KMS-11 (cell line): ENCODE measurements at regions not wholly inside any gene's neighbourhood (a gene's known extent, or its start where the extent isn't known, plus 50 kb on each side); places are given as distances from the start of the nearest gene placed in this dataset.

Experiments
- H2AFZ ChIP-seq: fragments of 200-600 bp; sonication (generic); 2 replicates; pipeline ENCODE4 v1.6.1; 2016; ENCODE audit warnings: antibody characterized with exemption, mixed run types, low read depth
- H3K27ac ChIP-seq: fragments of 200-600 bp; sonication (generic); 2 replicates; pipeline ENCODE4 v1.6.1; 2016; ENCODE audit warnings: mild to moderate bottlenecking, mixed run types
- H3K27me3 ChIP-seq: fragments of 200-600 bp; sonication (generic); 2 replicates; pipeline ENCODE4 v1.6.1; 2017; ENCODE audit warnings: mild to moderate bottlenecking, low read depth, mixed run types, moderate library complexity; ENCODE audit not compliant: insufficient read depth
- H3K36me3 ChIP-seq: fragments of 200-600 bp; sonication (generic); 2 replicates; pipeline ENCODE4 v1.6.1; 2017; ENCODE audit warnings: mild to moderate bottlenecking, mixed run types; ENCODE audit not compliant: insufficient read depth
- H3K4me1 ChIP-seq: fragments of 200-600 bp; sonication (generic); 2 replicates; pipeline ENCODE4 v1.6.1; 2016; ENCODE audit warnings: mild to moderate bottlenecking, low read depth, mixed run types; ENCODE audit not compliant: poor library complexity, severe bottlenecking
- H3K4me2 ChIP-seq: fragments of 200-600 bp; sonication (generic); 2 replicates; pipeline ENCODE4 v1.7.0; 2016; ENCODE audit warnings: mild to moderate bottlenecking, mixed run types
- H3K4me3 ChIP-seq: fragments of 200-600 bp; sonication (generic); IDR thresholded peaks from 2 replicates; pipeline ENCODE4 v1.6.1; 2017; ENCODE audit warnings: low read depth, low read length, mixed read lengths; ENCODE audit not compliant: insufficient read depth
- H3K79me2 ChIP-seq: fragments of 200-600 bp; sonication (generic); 2 replicates; pipeline ENCODE4 v1.6.1; 2016; ENCODE audit warnings: low read depth, mixed run types; ENCODE audit not compliant: insufficient read depth
- H3K9ac ChIP-seq: fragments of 200-600 bp; sonication (generic); 2 replicates; pipeline ENCODE4 v1.6.1; 2016; ENCODE audit warnings: mild to moderate bottlenecking, mixed run types
- H4K20me1 ChIP-seq: fragments of 200-600 bp; sonication (generic); 2 replicates; pipeline ENCODE4 v1.6.1; 2016; ENCODE audit warnings: mild to moderate bottlenecking, mixed run types; ENCODE audit not compliant: insufficient read depth
- TF ChIP-seq, protein P1 (sequence below): fragments of 200-600 bp; sonication (generic); conservative IDR thresholded peaks from 2 replicates; pipeline ENCODE4 v1.6.1; 2017; ENCODE audit warnings: low read depth, mild to moderate bottlenecking, antibody characterized with exemption, low read length, moderate library complexity, mixed read lengths

DNA sequence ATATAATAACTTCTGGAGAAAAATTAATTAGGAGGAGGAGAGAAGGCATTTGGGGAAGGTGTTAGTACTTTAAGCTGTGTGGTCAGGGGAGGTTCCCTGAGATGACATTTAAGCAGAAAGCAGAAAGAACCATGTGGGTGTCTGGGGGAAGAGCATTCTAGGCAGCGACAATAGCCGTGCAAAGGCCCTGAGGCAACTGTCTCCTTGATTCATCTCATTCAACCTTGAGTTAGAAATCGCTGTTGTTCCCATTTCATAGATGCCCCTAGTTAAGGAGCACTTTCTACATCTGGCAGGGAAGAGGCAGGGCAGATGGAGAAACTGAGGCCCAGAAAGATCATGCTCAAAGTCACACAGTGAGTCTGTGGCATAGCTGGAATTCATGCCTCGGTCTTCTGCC is 108.6 kb upstream of the RUNX3 start:
- Histone ChIP-seq H3K4me2 (no peak overlapping the region), H3K27me3 (no peaks in the 10 kb centered on the region), H3K9ac (no peak overlapping the region), H3K27ac (no peak overlapping the region), H4K20me1 (no peaks in the 10 kb centered on the region), H3K79me2 (no peaks in the 10 kb centered on the region), H3K36me3 (no peaks in the 10 kb centered on the region), H2AFZ (no peak overlapping the region), H3K4me1 (peaks cover 13% of the 10 kb centered on the region), H3K4me3 (no peak overlapping the region)
- TF ChIP-seq, protein P1, sequence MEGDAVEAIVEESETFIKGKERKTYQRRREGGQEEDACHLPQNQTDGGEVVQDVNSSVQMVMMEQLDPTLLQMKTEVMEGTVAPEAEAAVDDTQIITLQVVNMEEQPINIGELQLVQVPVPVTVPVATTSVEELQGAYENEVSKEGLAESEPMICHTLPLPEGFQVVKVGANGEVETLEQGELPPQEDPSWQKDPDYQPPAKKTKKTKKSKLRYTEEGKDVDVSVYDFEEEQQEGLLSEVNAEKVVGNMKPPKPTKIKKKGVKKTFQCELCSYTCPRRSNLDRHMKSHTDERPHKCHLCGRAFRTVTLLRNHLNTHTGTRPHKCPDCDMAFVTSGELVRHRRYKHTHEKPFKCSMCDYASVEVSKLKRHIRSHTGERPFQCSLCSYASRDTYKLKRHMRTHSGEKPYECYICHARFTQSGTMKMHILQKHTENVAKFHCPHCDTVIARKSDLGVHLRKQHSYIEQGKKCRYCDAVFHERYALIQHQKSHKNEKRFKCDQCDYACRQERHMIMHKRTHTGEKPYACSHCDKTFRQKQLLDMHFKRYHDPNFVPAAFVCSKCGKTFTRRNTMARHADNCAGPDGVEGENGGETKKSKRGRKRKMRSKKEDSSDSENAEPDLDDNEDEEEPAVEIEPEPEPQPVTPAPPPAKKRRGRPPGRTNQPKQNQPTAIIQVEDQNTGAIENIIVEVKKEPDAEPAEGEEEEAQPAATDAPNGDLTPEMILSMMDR = no peak

DNA sequence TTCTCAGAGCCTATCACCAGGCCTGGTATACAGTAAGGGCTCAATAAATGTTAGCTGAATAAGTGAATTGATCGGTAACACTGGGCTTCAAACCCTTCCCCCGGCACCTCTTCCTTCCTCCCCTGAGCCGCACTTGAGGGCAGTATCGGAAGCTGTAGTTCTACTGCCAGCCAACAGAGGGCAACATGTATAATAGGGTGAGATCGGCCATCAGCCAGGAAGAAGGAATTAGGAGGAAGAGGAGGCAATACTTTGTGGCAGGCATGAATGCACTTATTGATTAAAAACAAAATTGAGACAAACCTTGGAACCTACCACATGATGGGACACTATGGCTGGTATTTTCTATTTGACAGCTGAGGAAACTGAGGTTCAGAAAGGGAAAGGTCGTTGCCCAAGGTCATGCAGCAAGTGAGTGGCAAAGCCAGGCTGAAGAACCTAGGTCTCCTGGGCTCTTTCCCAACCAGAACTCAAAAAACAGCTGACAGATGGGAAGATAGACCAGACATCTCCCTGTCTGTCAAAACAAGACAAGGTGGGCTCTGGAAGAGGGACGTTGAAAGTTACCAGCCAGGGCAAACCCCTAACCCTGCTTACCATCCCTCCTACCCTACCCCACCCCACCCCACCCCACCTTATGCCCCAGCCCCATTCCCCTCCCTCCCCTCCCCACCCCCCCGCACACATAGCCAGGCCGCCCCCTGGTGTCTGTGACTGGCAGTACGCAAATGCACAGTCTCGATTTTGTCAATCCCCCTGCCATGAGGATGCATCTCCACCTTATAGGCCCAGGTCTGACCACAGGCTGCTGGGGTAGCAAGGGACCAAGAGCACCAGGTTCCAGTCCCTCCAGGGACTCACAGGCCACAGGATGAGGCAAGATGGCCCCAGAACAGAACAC is 107.3 kb upstream of the RUNX3 start:
- Histone ChIP-seq H3K4me2 (no peak overlapping the region; the same call in 1 of the 2 replicates), H2AFZ (no peak overlapping the region), H4K20me1 (no peaks in the 10 kb centered on the region), H3K4me3 (no peak overlapping the region), H3K27me3 (no peaks in the 10 kb centered on the region), H3K36me3 (no peaks in the 10 kb centered on the region), H3K9ac (no peak overlapping the region), H3K27ac (no peak overlapping the region), H3K4me1 (peaks cover 24% of the 10 kb centered on the region), H3K79me2 (no peaks in the 10 kb centered on the region)
- TF ChIP-seq, protein P1 = peak; percentile 87

DNA sequence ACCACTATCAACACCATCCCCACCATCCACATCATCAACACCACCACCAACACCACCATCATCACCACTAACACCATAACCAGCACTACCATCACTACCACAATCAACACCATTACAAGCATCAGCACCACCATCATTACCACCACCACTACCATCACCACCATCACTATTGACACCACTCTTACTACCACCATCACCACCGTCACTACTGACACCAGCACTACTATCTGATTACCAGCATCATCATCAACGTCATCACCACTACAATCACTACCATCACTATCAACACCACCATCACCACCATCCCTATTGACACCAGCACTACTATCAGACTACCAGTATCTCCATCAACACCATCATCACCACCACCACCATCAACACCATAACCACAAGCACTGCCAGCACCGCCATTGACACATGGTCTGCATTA is 106.1 kb upstream of the RUNX3 start:
- Histone ChIP-seq H3K4me2 (no peak overlapping the region), H3K4me3 (no peak overlapping the region), H3K27ac (no peak overlapping the region), H3K36me3 (no peaks in the 10 kb centered on the region), H3K79me2 (no peaks in the 10 kb centered on the region), H2AFZ (no peak overlapping the region), H3K4me1 (peaks cover 37% of the 10 kb centered on the region), H3K27me3 (no peaks in the 10 kb centered on the region), H3K9ac (no peak overlapping the region), H4K20me1 (no peaks in the 10 kb centered on the region)
- TF ChIP-seq, protein P1 = no peak

DNA sequence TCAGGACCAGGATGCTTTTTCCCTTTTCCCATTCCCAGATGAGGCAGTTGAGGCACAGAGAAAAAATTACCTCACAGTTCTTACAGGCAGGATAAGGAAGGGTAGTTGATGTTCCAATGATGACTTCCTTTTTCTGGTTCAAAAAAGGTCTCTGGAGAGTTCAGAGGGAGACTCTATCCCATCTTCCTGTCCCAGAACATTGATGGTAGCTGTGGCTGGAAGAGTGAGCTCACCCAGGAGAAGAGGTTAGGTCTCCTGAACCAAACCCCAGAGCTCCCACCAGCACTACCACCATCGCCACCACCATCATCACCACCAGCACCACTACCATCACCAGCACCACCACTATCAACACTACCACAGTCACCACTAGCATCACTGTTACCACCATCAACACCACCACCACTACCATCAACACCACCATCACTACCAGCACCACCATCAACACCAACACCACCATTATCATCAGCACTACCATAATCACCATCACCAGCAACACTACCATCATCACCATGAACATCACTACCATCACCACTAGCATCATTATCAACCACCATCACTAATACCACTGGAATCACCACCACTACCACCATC is 105.5 kb upstream of the RUNX3 start:
- TF ChIP-seq, protein P1 = no peak
- Histone ChIP-seq H3K27ac (no peak overlapping the region), H3K4me1 (peaks cover 42% of the 10 kb centered on the region), H3K79me2 (no peaks in the 10 kb centered on the region), H2AFZ (no peak overlapping the region), H3K36me3 (no peaks in the 10 kb centered on the region), H3K4me3 (no peak overlapping the region), H3K4me2 (no peak overlapping the region), H4K20me1 (no peaks in the 10 kb centered on the region), H3K27me3 (no peaks in the 10 kb centered on the region), H3K9ac (no peak overlapping the region)
